Urothelium cell line (cell line): ENCODE measurements at regions not wholly inside any gene's neighbourhood (a gene's known extent, or its start where the extent isn't known, plus 50 kb on each side); places are given as distances from the start of the nearest gene placed in this dataset.

Source experiments
- DNase-seq: peaks from one replicate; pipeline ENCODE4 v3.0.0; 2011; ENCODE audit warnings: low spot score, mixed read lengths
- FAIRE-seq: peaks from 2 replicates; lab custom pipeline; 2011; peaks lifted over from hg19 to GRCh38; lab: Jason Lieb, UNC

DNA sequence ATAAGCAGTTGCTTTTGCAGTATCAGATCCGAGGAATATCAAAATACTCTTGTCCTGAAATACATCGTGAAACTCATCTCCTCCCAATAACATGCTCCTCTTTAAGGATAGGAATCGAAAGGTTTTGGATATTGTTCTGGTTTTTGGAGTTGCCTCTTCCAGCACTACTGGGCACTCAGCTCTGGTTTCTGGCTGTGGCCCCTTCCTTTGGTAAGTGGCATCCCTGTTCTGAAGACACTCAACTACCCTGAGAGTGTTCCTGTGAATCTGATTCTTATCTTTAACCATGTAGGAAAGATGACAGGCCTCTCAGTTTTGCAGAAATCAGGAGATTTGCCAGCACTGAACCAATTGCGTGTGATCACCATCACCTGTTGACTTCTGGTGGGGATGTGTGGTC is 327.5 kb upstream of the TBL1XR1 start:
- FAIRE-seq = no peak
- no peak for DNase-seq

DNA sequence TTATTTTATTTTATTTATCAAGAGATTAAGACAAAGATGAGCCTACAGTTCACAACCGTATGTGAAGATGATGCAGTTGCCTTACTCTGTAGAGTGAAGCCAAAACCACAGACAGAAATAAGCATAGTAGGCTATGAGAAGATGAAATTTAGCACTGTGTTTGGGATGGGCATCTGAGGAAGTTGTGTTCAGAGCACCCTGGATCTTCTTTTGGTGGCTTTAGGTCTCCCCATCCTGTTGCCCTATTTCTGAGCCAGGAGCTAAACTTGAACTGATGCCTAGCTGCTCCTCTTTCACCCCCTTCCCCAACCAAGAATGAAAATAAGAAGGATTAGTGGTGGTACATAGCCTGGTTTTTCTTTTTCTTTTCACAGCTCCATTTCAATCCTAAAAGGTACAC is 328.1 kb upstream of the TBL1XR1 start:
- DNase-seq (no peak), FAIRE-seq (no peak)

DNA sequence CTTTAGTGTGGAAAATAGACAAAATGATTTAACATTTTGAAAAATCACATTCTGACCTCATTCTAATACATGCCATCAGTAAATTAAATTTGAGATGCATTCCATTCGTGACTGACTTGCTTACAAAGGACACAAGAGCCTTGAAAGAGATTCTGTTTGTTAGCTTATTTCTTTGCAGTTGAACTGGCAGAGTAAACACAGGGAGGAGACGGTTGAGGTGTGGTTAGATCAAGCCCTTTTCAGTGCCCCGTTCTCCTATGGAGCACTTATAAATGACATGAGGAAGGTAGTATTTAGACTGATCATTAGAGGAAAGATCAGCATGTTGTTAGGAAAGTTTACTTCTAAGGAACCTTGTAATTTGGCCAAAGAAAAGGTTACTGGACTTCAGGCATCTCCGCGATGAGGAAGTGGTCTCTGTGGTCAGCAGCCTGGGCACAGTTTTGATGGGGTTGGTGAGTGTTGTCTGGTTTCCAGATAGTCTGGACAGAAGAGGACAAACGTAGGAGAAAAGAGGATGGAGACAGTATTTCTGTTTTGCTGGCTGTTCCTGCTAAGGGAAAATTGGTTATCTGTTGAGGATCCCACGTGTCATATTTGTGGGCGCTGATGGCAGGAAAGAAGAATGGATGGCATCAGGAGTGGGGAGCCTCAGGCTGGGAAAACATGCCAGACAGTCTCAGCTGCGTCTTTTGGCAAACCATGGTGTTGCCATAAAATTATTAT is 328.9 kb upstream of the TBL1XR1 start:
- no peak for FAIRE-seq
- DNase-seq = no peak

DNA sequence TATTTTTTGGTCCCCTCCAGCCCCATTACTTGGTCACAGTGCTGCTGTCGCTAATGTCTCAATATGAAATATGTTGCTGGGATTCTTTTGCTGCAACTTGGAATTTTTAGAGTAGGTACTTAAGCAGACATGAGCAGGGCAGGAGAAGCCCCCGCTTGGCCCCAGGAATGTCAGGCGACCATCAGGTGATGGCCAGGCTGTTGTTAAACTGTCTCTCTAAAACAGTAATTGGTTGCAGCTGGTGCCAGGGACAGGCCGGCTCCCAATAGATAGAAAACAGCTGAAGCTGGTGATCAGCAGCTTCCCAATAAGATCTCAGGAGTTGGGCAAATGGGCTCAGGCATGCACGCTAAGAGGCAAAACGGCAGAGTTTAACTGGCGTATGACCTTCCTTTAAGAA is 329.9 kb upstream of the TBL1XR1 start:
- DNase-seq = no peak

DNA sequence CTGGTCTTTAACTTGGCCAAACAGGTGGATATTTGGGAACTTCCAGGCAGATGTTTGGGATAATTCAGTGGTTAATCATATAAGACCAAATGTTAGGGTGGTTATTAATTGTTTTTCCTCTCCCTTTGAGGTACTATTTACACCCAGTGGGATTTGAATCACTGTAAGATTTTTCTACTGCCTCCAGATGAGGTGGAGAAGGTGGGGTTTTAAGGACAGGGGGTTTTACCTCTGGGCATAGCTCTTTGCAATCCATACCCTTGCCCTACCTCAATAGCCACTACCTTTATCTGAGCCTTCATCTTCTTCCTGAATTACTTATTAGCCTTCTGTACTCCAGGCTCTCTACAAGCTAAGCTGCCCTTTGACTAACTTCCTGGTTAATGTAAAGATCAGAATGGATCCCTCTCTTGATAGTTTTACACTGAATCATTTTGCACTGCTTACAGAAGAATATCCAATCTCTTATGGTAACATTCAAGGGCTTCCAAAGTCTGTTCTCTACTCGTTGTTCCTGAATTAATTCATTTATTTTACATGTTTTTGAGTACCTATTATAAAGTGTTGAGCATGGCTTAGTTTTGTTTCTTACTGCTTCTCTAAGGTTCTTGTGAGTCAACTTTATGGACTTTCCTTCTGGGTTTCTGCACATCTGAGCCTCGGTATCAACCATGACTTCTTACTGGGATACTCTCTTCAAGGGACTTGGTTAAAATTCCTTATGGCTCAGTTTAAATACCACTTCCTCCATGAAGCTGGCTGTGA is 331.2 kb upstream of the TBL1XR1 start:
- DNase-seq = no peak
- FAIRE-seq = no peak

More for the DNA sequence above, 329.9 kb upstream of the TBL1XR1 start:
- FAIRE-seq = no peak

DNA sequence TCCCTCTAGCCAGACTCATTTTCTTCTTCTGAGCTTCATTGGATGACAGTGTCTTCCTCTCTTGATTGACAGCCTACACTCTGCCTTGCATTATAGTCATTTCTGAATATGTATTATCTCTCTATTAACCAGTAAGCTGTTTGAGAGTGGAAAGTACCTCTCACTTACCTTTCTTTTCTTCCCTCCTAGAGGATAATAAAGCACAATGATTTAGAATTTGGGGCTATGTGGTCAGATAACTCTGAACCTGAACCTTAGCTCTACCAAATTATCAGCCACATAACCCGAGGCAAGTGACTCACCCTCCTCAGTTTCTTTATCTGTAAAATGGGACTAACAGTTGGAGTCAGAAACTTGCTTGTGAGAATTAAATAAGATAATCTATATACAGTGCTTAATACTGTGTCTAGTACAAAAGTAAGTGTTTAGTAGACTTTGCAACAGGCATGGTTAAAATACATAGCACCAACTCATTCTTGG is 331.8 kb upstream of the TBL1XR1 start:
- DNase-seq (no peak), FAIRE-seq (no peak)

DNA sequence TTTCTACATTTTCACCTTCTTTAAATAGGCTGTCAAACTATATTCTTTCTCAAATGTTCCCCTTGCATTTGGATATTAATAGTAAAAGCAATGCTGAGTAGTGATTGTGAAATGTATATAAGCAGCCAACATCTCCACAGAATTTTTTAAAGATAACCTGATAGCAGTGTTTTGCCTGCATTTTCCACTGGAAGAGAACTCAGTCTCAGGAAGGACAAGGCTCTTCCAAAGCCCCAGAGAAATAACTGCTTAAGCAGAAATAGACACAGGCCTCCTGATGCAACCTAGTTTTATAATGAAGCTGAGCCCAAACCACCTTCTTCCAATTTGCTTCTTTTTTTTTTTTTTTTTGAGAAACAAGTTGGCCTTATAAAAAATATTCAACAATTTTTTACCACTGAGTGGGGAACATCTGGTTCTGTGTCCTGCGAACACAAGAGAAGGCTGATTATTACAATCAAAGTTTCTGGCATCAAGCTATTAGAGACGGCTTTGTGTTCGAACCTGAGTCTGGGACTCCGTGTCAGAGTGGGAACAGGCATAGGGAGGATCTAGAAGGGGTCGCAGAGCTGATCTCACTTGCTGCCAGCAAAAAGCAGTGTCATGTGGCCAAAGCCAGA is 332.5 kb upstream of the TBL1XR1 start:
- no peak for FAIRE-seq
- no peak for DNase-seq

DNA sequence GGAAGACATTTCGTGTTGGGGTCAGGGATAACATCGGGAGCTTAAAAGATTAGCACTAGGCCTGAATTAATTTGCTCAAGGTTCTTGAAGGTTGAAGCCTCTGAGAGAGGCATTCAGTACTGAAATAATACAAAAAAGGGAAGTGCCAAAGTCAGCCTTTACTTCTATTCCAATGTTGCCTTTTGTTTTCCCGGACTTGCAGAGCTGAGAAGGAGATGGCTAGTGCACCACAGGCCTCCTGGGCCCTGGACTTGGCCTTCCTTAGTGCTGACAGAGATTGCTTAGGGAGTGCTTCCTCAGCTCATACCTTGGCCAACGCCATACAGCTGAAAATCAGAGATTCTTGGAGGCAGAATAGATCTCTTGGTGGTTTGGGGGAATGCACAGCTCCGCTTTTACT is 333.6 kb upstream of the TBL1XR1 start:
- no peak for FAIRE-seq

DNA sequence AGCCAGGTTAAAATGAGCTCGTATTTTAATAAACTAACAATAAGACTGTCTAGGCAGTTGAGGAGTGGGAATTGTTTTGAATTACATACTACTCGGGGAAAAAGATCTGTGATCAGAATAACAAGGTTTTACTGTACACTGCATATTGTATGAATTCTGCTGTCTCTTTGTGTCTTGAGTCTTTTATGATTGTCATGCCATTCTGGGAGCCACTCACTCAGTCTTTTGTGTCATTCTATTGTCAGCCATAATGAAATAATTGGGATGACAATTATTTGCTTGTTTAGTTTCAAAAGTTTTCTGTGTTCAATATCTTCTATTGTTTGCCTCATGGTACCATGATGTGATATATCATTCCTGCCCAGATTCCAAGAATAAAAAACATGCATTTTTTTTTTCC is 339.6 kb upstream of the TBL1XR1 start:
- DNase-seq (no peak), FAIRE-seq (no peak)

More for the DNA sequence above, 333.6 kb upstream of the TBL1XR1 start:
- DNase-seq = no peak

DNA sequence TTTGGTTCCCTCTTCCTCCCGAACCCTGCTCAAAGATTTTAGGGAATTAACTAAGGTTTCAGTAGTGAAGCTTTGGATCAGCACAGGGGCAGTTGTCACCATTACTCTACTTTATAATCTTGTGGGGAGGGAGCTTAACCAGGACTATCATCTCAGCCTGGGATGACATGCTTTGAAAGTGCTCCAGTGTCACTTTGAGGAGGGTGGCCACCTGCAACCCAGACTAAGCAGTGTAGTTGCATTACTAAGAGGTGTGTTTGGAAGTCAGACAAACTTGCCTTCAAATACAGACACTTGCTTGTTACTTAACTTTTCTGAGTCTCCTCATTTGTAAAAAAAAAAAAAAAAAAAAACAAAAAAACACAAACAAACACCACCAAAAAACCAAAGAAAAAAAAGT is 340.3 kb upstream of the TBL1XR1 start:
- DNase-seq (no peak), FAIRE-seq (no peak)

DNA sequence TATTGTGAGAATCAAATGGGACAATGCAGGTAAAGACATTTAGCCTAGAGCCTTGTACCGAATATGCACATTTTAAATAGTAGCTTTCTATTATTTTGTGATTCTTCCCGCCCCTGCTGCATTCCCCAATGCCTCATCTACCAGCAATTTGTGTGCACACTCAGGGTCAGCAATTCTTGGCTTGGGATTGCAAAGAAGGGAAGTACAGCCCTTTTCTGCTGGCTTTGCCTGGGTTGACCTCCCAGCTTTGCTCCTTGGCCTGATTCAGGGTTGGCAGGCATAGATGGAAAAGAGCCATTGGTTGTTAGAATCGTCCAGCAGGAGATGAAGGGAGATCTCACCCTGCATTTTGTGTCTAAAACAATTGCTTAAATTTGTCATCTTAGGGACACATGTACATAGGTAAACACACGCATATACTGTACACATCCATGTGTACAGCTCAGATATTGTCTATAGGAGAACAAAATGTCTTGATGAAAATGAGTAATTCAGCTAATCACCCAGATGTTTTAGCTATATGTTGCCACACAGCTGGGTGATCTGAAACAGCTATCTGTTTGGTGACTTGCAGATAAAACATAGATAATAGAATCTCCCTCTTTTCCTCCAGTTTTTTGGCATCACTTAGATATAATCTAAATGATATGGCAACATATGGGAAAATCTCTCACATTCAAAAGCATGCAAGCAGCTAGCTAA is 340.9 kb upstream of the TBL1XR1 start:
- FAIRE-seq (no peak), DNase-seq (no peak)

DNA sequence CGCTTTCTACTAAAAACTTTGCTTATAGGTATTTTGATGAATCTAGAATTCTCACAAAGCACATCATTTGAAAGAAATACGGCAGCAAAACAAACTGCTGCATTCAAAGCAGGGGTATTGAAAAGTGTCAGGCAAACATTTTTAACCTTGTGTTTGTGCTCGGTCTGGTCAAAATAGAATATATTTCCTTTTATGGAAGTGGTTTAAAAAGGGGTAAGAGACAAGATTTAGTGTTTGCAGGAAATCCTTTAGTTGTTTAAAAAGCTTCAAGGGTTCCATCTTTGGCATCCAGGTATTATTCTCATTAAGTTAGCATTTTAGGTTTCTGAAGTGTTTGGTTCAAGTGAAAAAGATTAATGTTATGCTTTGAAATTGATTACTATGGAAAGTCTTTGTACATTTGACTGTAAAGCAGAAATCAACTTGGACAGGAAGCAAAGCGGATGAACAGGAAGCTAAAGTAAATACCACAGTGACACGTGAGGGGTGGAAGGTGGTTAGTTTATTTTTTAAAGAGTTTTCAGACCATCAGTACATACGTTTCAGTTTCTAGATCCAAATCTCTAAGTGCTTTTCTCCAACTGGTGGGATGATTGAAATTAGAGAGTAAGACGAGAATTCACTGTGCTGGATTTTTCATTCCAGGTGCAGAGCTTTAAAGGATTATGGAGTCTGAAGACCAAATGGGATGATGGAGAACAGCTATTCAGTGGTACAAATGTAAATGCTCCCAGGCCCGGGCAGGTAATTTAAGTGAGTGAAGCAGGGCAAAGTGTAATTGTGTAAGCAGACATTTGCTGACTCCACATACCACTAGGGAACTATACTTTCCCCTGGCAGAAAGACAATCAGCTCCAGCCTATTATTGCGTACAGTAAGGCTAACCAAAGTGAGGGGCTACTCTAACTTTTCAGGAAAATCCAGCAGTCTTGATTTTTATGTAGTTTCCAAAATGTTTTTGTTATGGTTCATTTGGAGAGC is 341.8 kb upstream of the TBL1XR1 start:
- FAIRE-seq (no peak), DNase-seq (no peak)

DNA sequence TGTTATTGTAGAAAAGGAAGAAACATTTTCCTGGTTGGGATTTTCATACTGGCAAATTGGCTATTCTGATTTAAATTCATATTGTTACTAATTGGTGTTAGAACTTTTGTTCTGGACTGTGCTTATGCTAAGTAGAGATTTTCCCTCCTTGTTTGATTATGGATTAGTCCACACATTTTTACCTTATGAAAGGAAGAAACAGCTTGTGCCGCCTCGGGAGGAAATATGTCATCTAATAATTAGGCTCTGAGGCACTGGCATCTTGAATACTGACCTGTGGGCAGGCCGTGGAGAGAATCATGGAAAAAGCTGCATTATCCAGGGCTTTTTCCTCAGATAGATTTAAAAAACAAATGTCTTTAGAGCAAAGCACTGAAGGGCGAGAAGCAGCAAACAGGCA is 344.3 kb upstream of the TBL1XR1 start:
- no peak for FAIRE-seq

DNA sequence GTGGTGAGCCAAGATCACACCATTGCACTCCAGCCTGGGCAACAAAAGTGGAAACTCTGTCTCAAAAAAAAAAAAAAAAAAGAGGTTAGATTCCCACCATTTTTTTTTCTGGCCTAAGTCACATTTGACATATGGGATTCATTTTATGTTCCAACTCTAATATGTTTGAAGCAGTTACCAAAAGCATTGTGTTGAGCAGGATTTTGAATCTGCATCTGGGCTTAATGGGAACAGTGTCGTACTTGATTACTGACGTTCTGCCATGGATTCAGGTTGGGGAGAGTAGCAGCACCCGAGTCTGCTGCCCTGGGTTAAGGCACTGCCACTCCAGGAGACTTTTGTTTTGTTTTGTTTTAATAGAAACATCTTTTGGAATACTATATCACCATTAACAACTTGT is 348.7 kb upstream of the TBL1XR1 start:
- FAIRE-seq (no peak), DNase-seq (no peak)

More for the DNA sequence above, 344.3 kb upstream of the TBL1XR1 start:
- DNase-seq = no peak

DNA sequence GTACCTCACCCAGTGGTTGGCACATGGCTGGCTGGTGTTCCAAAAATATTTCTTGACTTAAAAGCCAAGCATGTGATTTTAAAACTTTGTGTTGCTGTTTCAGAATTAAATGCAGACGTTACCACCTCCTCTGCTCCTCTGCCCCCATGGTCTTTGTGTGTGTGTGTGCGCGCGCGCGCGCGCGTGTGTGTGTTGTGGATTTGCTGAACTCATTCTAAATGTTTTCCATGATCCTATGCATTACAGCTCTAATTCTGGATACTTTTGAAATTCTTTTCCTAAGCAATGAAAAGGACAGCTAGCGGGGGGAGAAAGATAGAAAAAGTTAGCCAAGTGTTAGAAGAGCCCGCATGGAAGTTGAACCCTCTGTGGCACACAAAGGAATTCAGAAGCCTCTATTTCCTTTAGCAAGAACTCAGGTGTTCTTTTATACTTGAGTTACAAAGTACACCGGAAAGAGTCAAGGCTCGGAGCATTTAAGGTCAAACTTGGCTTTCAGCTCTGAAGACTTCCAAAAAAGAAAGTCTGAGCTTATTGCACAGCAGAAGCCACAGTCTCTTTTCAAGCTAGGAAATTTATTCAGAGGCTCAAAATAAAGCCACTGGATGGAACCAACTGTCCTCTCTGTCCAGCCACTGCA is 350.5 kb upstream of the TBL1XR1 start:
- no peak for DNase-seq
- no peak for FAIRE-seq

DNA sequence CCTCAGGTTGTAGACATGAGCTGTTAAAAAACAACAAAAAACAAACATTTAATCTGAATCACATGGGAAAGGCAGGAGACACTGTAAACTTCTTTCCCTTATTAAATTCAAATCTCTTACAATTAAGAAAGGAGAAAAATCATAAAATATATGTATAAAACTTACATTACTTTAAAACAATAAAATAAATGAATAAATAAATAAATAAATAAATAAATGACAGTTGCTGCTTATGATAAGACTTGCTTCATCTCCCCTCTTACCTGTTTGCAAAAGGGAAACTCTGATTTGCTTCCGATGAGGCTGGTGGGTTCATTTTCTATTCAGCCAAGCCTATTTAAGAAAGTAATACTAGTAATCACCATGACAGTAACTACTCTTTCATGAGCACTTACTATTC is 353.4 kb upstream of the TBL1XR1 start:
- DNase-seq (no peak), FAIRE-seq (no peak)

DNA sequence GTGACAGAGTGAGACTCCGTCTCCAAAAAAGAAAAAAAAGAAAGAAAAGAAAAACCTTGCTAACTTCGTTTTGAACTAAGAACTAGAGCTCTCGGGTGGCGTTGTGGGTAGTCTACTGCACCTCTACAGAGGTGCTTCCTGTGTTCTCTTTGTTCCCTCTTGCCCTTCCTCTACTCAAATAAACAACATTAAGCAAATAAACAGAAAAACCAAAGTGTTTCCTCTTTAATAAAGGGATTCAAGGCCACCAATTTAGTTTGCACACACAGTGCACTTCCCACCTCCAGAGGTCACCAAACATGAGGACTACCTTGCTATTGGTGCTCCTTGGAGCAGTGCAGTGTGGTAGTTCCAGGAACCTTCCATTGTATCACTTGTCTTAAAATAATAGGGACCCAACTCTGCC is 354.2 kb upstream of the TBL1XR1 start:
- FAIRE-seq (no peak), DNase-seq (no peak)

DNA sequence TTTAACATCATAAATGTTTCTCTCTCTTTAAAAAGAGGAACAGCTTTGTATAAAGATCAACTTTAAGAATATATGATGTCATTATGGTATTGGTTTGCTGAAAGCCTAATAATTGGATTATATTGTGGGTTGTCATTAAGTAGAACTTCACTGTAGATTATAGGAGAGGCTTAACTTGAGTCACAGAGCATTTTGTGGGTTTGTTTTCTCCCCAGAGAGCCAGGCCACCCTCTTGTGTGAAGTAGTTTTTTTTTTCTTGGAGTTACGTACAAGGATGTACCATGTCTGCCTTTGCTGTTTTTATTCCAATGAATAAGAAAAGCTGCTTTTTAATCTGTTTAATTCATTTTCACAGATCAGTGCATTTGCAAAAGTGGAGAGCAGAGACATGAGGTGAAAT is 354.8 kb upstream of the TBL1XR1 start:
- FAIRE-seq = no peak

DNA sequence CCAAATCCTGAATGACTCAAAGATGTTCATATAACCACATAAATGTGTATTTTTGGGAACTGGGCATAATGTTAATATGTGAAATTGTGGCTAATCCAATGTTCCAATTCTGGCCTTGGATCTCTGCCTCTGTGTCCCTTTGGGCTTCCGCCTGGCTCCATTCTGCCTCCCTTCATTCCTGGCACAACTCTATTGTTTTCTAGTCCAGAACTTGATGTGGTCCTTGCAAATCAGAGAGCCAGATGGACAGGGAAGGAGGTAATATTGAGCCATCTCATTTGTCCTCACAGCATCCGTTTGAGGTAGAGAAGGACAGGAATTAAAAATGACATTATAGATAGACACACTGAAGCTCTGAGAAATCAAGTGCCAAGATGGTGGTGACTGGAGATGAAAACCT is 355.7 kb upstream of the TBL1XR1 start:
- no peak for DNase-seq

More for the DNA sequence above, 354.8 kb upstream of the TBL1XR1 start:
- no peak for DNase-seq

DNA sequence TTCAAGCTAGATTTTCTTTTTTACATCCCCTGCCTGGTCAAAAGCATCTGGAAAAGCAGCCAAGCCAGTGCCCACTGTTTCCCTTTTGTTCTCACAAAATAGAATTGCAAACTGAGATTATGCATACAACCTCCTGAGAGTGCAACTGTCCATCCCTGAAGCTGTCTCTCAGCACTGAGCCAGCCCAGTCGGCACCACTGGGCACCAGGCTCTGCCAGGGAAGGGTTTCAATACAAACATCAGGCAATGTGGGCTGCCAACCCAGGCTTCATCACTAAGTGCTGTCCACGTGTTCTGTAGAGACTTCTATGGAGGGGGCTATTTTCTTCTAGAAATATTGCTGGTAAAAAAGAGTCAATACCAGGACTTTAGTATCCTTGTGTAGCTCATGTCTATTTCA is 356.3 kb upstream of the TBL1XR1 start:
- no peak for DNase-seq
- no peak for FAIRE-seq

More for the DNA sequence above, 355.7 kb upstream of the TBL1XR1 start:
- FAIRE-seq = no peak
